ENCODE measurements at regions not wholly inside any gene's neighbourhood (a gene's known extent, or its start where the extent isn't known, plus 50 kb on each side); places are given as distances from the start of the nearest gene placed in this dataset.
"Not testable (repeated sequence)": the region's sequence is repeated elsewhere in the genome, so short reads cannot be mapped to it uniquely, and the experiment has no call there.

DNA sequence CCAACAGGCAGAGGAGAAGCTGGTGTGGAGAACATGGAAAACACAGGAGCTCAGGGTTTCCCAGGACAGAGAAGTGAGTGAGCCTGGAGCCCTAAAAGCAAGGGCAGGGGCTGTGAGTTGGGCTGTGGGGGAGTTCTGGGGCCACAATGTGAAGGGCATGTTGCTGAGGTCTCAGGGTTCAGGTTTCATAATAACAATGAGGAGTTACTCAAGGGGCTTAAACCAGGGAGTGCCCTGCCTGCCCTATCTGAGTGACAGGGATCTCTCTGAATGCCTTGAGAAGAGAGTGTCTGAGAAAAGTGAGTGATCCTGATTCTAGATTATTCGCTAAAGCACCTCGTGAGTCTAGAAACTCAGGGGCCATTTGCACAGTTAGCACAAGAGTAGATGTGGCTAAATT lies 129.6 kb downstream of the VPREB1 start:
- DNase-seq: no peak

- no peak for DNase-seq
Observed at GRCh38 chr22:22374579-22374978, 130.0 kb downstream of the VPREB1 start.

GRCh38 chr22:22375576-22376351 lies 131.2 kb downstream of the VPREB1 start:
- DNase-seq: no peak

- no peak for DNase-seq
Observed at GRCh38 chr22:22376352-22376706, 131.7 kb downstream of the VPREB1 start.

- DNase-seq: not testable (repeated sequence)
Observed at GRCh38 chr22:22376884-22377283, 131.7 kb downstream of the ZNF280B start.

DNA sequence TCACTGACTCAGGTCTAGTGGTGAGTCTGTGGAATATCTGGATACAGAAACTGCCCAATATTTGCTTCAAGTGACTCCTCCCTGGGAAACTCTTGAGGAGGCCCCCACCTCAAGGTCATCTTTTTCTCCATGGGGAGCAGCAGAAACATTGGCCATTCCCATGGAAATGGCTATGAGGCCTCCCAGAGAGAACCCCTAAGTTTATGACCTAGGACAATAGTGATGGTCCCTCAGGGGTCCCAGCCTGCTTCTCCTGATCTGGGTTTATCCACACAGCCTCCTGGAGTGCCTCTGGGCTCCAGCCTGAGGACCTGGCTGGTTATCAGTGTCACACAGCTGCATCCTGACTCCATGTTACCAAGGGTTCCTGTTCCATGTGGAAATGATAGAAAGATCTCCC lies 131.2 kb downstream of the ZNF280B start:
- no peak for DNase-seq

DNA sequence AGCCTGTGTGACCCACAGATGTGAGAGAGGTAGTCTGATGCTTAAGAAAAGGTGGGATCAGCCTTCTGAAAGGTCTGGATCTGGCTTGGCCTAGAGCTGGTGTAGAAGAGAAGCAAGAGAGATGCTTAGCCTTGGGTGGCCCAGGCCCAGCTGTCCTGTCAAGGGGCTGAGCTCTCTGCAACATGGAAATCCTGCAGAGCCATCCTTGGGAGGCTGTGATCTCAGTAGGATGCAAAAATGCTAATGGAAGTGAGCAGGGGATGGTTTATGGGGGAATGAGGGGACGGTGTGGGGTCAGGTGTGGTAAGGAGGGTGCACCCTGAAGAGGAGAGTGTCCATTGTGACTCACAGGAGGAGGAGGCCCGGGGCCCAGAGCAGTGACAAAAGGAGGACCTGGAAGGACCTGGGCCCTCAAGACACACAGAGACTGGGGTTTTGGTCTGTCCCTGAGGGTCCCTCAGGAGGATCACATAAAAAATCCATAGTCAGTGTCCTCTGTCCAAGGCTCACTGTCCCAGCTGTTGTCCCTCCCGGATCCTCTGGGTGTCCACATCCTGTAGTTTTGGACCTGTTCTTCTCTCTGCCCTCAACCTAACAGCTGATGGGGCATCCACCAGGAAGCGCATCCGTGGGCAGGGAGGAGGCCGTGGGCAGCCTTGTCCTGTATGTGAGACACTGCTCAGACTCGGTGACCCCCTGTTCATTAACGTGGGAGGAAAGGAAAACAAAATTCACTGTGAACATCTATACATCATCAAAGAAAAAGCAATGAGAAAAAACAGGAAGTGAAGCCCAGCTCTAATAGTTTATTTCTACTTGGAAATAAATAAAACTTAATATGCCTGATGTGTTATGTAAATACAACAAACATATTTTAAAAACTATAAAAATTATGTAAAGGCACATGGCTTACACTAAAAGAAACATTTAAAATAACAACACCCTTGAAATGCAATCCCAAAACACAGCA lies 129.8 kb downstream of the ZNF280B start:
- no peak for DNase-seq

- DNase-seq: no peak
Observed at GRCh38 chr22:22380098-22381030, 128.2 kb downstream of the ZNF280B start.

GRCh38 chr22:22381292-22381691 lies 127.2 kb downstream of the ZNF280B start:
- not testable (repeated sequence) for DNase-seq

GRCh38 chr22:22384267-22384666 lies 124.3 kb downstream of the ZNF280B start:
- no peak for DNase-seq

DNA sequence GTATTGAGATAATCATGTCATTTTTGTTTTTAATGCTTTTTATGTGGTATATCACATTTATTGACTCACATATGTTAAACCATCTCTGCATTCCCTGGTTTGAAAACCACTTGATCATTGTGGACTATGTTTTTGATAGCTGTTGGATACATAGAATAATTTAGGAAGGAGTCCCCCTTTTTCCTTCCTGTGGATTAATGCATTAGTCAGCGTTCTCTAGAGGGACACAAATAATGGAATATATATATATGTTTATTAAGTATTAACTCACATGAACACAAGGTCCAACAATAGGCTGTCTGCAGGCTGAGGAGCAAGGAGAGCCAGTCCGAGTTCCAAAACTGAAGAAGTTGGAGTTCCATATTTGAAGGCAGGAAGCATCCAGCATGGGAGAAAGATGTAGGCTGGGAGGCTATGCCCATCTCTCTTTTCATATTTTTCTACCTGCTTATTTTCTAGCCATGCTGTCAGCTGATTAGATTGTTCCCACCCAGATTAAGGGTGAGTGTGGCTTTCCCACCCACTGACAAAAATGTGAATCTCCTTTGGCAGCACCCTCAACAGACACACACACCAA lies 123.8 kb downstream of the ZNF280B start:
- no peak for DNase-seq

GRCh38 chr22:22386602-22387385 lies 121.7 kb downstream of the ZNF280B start:
- DNase-seq: no peak

DNA sequence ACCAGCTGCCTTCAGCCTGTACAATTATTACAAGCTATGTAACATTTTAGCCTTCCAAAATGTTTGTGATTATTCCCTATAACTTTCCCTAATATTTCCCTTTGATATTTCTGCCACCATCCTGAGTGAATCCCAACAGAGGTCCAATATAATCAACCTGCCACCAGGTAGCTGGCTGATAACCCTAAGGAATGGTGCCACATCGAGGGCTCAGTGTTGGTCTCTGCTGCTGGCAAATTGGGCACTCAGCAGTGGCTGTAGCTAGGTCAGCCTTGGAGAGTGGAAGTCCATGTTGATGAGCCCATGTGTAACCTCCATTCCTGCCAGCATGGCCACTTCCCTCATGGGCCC lies 121.2 kb downstream of the ZNF280B start:
- no peak for DNase-seq

GRCh38 chr22:22388090-22388489 lies 120.5 kb downstream of the ZNF280B start:
- no peak for DNase-seq

DNA sequence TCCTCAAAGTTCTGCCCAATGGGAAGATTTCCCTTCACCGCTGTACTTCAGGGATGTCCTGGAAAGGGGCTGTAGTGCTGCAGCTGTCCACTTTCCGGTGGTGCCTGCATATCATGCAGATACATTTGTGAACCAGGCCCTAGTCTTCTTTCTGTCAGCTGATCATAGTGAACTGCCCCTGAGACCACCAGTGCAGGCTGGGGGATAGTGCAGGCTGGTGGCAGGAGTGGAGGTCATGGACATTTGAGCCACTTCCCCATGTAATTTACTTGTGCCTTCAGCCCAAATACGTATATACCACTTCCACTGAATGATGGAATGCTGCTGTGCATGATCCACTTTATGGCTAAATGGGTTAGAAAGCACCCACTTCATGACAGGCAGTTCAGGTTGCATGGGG lies 120.0 kb downstream of the ZNF280B start:
- no peak for DNase-seq

DNA sequence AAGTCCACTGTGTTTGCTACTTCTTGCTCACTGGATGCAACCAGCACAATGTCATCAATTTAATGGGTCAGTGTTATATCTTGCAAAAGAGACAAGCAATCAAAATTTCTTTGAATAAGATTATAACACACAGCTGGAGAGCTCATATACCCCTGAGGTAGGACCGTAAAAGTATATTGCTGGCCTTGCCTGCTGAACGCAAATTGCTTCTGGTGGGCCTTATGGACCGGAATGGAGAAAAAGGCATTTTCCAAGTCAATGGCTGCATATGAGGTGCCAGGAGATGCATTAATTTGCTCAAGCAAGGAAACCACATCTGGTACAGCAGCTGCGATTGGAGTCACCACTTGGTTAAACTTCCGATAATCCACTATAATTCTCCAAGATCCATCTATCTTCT lies 119.1 kb downstream of the ZNF280B start:
- DNase-seq: no peak

GRCh38 chr22:22390989-22391388 lies 117.6 kb downstream of the ZNF280B start:
- no peak for DNase-seq

GRCh38 chr22:22391543-22391942 lies 117.0 kb downstream of the ZNF280B start:
- DNase-seq: no peak

DNA sequence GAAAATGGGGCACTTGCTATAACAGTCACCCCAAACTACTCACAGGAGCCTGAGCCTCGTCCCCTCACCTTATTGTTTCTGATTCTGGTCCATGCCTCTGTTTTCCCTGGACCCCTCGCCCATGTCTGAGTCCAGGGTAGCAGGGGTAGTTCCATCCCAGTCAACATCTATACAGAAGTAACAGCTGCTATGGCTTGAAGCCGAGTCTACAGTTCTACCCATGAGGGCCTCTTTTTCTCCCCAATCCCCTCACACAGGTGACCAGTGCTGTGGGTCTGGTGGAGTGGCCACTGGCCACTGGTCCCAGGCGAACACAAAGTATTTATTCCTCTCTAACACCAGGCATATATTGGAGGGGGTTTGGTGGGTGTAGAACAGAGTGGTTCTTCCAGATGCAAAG lies 116.4 kb downstream of the ZNF280B start:
- DNase-seq: no peak

GRCh38 chr22:22394591-22394990 lies 114.0 kb downstream of the ZNF280B start:
- DNase-seq: no peak

DNA sequence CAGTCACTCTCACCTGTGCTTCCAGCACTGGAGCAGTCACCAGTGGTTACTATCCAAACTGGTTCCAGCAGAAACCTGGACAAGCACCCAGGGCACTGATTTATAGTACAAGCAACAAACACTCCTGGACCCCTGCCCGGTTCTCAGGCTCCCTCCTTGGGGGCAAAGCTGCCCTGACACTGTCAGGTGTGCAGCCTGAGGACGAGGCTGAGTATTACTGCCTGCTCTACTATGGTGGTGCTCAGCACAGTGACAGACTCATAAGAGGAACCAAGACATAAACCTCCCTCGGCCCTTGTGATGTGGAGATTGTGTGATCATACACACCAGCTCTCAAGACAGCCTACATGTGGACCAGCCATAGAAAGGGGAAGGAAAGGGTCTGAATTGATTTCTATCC lies 113.3 kb downstream of the ZNF280B start:
- no peak for DNase-seq
